Jurkat, Clone E6-1 (cell line): ENCODE measurements at regions not wholly inside any gene's neighbourhood (a gene's known extent, or its start where the extent isn't known, plus 50 kb on each side); places are given as distances from the start of the nearest gene placed in this dataset.

Experiments
- DNase-seq: peaks from one replicate; pipeline ENCODE4 v3.0.0-alpha.2; 2011; ENCODE audit warnings: low read depth, low spot score
- H3K4me3 ChIP-seq: 2 replicates; pipeline ENCODE4 v1.5.1; 2011; ENCODE audit warnings: mild to moderate bottlenecking, low read length, control low read depth, moderate library complexity

DNA sequence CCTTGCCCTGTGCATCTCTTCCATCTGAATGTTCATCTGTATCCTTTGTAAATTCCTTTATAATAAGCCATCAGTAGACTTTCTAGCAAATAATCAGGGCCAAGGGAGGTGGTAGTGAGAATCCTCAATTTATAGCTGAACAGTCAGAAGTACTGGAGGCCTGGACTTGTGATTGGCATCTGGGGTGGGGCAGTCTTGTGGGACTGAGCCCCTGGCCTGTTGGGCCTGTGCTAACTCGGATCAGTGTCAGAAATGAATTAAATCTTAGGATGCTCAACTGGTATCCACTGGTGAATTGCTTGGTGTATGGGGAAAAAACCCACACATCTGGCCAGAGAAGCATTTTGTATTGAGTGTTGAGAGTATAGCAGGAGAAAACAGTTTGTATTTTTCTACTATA, 481.8 kb downstream of the GLRX3 start:
- H3K4me3 ChIP-seq, result no peak overlapping the region
- no peak for DNase-seq

DNA sequence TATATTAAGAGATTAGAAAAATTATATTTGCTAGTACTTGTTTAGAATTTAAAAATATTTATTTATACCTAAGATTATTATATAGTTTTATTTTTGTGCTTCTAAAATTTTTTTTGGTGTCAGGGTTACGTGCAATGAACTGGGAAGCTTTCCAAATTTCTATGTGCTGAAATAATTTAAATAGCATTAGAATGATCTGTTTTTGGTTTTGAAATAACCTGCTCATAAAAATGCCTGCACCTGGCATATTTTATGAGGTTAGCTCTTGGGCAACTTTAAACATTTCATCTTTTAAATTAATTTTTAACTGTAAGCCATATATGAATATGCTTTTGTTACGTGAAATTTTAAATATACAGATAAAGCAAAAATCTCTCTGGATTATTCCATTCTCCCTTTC, 482.5 kb downstream of the GLRX3 start:
- no peak for DNase-seq
- no peak overlapping the region for H3K4me3 ChIP-seq

DNA sequence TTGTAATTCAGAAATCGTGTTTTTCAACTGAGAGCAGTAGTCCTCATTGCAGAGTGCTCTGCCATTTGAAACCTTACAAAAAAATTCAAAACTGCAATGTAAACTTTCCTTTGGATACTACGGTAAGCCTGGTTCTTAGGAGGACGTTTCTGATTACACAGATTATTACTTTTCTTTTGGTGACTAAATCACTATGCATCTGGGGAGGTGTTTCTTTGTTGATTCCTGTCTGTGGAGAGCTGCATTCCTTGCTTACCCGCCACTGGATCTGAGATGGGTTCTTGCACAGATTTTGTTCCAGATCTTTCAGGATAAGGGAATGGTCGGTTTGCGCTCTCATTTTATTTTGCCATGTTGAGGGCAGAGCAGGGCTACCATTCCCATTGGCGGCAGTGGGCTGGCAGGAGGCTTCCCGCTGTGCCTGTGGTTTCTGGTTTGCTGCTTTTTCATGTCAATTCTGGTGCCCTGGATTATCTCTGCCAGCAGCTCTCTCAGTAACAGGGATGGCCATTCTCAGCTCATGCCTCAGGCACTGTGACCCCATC, 485.1 kb downstream of the GLRX3 start:
- DNase-seq, result no peak

GRCh38 chr10:130623680-130624267, 487.6 kb downstream of the GLRX3 start:
- no peak for DNase-seq
- H3K4me3 ChIP-seq, result no peak overlapping the region

More for the DNA sequence above, 485.1 kb downstream of the GLRX3 start:
- no peak overlapping the region for H3K4me3 ChIP-seq

DNA sequence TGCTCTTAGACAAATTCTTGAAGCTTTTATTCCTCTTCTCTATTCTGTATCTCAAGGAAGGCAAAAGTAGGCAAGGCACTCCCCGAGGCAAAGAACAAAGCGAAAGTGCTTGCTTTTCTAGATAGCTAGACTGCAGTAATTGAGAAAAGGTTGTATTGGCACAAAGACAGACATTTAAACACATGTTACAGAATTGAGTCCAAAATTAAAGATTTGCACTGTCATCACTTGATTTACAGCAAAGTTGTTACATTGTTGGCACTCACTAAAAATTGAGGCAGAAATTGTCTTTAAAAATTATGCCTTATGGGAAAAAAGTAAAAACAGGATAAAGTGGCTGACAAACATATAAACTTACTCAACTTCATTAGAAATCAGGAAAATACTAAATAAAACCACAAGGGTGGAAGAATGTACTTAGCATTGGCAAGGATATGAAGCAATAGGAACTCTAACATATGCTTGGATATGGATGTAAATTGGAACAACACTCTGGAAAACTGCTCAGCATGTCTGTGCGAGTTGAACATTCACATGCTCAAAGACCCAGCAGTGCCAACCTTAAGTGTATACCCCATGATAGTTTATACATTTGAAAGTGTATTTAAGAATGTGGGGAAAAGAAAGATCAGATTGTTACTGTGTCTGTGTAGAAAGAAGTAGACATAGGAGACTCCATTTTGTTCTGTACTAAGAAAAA, 491.3 kb downstream of the GLRX3 start:
- no peak overlapping the region for H3K4me3 ChIP-seq

GRCh38 chr10:130630135-130630534, 493.9 kb downstream of the GLRX3 start:
- no peak overlapping the region for H3K4me3 ChIP-seq
- DNase-seq, result no peak

More for the DNA sequence above, 491.3 kb downstream of the GLRX3 start:
- no peak for DNase-seq

DNA sequence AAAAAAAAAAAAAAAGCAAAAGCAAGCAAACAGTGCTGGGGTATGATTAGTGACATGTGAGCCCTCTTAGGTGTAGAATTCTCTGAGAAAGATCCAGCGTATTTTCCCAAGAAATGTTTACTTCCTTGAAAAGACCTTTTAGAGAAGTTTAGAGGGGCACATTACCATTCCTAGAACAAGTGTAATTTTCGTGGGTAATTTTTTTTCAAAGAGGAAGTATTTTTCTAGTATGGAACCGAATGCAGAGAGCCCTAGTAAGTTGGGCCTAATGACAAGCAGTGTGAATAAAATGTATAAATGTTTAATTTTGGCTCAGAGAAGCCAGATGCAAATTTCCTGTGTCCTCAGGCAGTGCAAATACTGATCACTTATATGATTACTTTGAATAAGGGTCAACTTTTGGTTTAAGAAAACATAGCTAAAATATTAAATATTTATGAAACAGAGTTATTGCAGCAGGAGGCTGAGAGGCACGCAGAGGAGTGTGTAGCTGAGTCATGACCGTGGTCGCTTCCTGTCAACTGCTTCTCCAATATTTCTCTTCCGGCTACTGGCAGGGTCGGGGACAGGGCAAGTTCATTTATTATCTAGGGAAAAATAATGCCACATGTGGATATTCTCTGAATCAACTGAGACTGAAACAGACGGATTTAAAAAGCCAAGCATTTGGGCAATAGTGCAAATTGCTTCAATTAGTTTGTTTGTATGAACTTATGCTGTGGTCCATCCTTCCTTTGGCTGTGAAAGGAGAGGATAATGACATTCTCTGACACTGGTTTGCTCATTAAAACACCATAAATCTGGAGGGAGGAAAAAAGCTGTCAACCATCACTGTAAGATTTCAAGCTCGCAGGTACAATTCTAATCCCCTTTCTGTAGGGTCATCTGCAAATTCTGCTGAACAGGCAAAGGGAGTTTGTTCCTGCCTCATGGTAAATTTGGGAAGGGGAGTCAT, 495.2 kb downstream of the GLRX3 start:
- DNase-seq, result no peak
- H3K4me3 ChIP-seq, result no peak overlapping the region

DNA sequence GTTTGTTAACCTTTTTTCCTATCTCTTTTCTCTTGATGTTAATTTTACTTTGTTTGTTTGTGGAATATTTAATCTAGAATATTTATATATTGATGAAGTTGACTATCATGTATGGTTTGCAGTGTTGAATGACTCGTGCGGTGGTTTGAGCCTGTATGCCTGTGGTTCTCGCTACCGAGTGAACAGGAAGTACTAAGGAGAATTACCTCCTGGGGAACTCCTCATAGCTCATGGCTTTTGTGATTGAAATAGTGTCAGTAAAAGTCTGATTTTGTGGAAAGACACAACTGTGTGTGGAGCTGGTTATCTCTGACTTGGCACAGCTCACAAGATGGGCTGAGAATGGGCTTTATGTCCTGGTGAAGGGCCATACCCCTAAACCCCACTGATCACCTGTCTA, 498.6 kb downstream of the GLRX3 start:
- no peak overlapping the region for H3K4me3 ChIP-seq

DNA sequence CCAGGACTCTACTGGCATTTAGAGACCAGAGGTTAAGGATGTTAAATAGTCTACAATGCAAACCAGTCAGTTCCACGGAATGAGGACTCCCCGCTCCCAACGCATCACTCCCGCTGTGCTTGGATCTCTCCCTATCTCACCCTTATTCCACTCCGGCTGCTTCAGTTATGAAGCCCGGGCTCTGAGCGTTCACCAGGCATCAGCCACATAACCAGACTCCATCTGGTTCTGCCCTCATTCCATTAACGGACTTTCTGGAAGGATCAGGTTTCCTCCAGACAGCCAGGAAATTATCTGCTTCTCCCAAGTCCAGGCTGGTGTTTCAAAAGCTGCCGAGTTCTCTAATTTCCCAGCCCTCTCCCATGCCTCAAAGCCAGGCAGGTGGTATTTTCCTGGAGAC, 499.3 kb downstream of the GLRX3 start:
- no peak overlapping the region for H3K4me3 ChIP-seq
- DNase-seq, result no peak

More for the DNA sequence above, 498.6 kb downstream of the GLRX3 start:
- DNase-seq, result no peak

- H3K4me3 ChIP-seq, result no peak overlapping the region
- no peak for DNase-seq
Measured at GRCh38 chr10:130636313-130636930, 500.2 kb downstream of the GLRX3 start.

- DNase-seq, result no peak
Measured at GRCh38 chr10:130637089-130637676, 501.0 kb downstream of the GLRX3 start.

GRCh38 chr10:130638991-130639390, 502.8 kb downstream of the GLRX3 start:
- H3K4me3 ChIP-seq, result no peak overlapping the region

More at GRCh38 chr10:130637089-130637676, 501.0 kb downstream of the GLRX3 start:
- H3K4me3 ChIP-seq, result no peak overlapping the region

GRCh38 chr10:130642926-130643325, 506.7 kb downstream of the GLRX3 start:
- no peak overlapping the region for H3K4me3 ChIP-seq
- DNase-seq, result no peak

More at GRCh38 chr10:130638991-130639390, 502.8 kb downstream of the GLRX3 start:
- no peak for DNase-seq

DNA sequence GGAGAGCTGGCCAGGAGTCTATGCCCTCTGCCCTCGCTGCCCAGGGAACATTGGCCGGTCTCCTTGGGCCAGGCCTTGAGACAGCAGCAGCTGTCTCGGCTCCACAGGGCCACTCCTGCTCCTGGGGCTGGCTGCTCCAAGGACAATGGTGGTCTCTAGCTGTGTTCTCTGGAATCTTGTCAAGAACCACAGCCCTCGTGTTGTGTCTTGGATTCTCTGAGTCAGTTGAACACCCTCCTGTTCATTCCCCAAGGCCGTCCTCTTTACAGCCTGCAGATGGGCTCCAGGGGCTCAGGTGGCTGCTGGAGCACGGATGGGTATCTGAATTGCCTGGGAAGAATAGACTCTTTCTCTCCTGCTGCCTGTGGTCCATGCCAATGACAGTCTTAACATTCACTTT, 511.1 kb downstream of the GLRX3 start:
- H3K4me3 ChIP-seq, result no peak overlapping the region
- no peak for DNase-seq

DNA sequence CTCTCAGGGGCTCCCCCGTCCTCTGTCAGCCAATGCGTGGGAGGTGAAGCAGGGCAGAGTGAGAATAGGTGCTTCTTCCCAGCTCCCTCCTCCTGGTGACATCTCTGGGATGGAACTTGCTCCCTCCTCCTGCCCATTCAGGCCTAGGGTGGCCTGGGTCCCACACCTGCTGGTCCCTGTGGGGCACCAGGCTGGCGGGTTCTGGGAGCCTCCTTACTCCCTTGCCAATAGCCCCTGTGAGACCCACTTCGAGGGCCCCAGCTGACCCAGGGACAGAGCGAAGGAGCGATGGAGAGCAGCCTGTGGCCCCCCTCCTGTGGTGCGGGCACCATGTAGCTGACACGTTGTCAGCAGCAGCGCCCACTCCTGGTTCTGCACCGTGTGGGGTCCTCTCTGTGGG, 512.6 kb downstream of the GLRX3 start:
- no peak overlapping the region for H3K4me3 ChIP-seq
- DNase-seq, result no peak

- DNase-seq, result no peak
- no peak overlapping the region for H3K4me3 ChIP-seq
Measured at GRCh38 chr10:130652544-130652943, 516.4 kb downstream of the GLRX3 start.

DNA sequence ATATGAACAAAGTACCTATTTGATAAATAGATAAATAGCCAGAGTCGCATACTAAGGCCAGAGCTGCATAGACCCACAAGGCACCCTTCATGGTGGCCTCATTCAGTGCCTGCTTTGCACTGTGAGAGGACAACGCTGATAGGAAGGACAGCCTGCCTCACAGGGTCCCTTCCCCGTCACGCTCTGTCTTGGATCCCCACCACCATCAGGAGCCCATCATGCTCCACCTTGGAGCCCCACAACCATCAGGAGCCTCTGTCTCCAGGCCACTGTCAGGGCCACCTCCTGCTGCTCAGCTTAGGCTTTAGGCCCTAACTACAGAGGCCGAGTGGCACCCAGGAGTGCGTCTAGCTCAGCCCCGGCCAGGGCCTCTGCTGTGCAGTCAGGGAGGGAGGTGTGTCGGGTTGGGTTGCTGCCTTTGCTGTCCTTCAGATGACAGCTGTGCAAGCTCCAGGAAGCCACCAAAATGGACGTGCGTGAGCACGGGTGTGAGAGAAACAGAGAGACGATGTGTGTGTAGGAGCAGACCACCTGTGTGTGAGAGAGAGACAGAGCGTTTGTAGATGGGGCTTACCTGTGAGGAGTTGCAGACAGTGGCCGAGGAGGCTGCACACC, 516.9 kb downstream of the GLRX3 start:
- H3K4me3 ChIP-seq, result no peak overlapping the region
- no peak for DNase-seq

DNA sequence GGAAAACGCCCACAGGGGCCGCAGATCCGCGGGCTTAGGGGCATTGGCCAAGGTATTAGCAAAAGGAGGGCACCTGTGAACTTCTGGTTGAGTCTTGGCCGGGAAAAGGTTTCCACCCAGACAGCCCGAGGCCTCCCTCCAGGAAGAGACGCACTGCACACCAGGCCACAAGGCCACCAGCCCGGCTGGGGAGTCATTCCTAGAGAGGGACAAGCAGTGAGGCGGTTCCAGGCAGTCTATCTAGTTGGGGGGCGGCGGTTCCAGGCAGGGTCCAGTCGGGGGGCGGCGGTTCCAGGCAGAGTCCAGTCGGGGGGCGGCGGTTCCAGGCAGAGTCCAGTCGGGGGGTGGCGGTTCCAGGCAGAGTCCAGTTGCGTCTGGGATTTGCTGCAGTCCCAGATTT, 518.5 kb downstream of the GLRX3 start:
- DNase-seq, result no peak
- no peak overlapping the region for H3K4me3 ChIP-seq
